K562 (cell line): ENCODE measurements at regions not wholly inside any gene's neighbourhood (a gene's known extent, or its start where the extent isn't known, plus 50 kb on each side); places are given as distances from the start of the nearest gene placed in this dataset.

Source experiments
- BACH1 ChIP-seq: fragments of 200-800 bp; sonication (Bioruptor generic); IDR thresholded peaks from 2 replicates; pipeline ENCODE4 v1.6.1; 2016; ENCODE audit warnings: missing genetic modification characterization, missing compliant biosample characterization
- CBFB ChIP-seq: sonication (generic); formaldehyde crosslinking; IDR thresholded peaks from 2 replicates; pipeline ENCODE4 v1.4.0; 2020; ENCODE audit warnings: mild to moderate bottlenecking, missing genetic modification reagents
- CBX3 ChIP-seq, 2 experiments: IDR thresholded peaks; 1 replicate in 1 of 2; 2 replicates in 1 of 2; pipeline ENCODE4 v1.6.1; 2012; ENCODE audit warnings: inconsistent platforms in 2 of 2, low read length in 2 of 2, borderline replicate concordance in 1 of 2, control low read depth in 1 of 2
- FOSL1 ChIP-seq: fragments of 200-800 bp; sonication (Bioruptor generic); conservative IDR thresholded peaks from 2 replicates; pipeline ENCODE4 v1.6.1; 2016; ENCODE audit warnings: missing genetic modification characterization, missing compliant biosample characterization
- KDM1A ChIP-seq, 2 experiments: fragments of 450-650 bp; IDR thresholded peaks; 2 replicates each; pipeline ENCODE4 v1.6.1; 2016; ENCODE audit warnings: mild to moderate bottlenecking in 2 of 2
- MAFK ChIP-seq: IDR thresholded peaks from 2 replicates; pipeline ENCODE4 v1.6.1; 2011; ENCODE audit warnings: low read length, improper control_type of control experiment
- NEUROD1 ChIP-seq: fragments of 150-350 bp; IDR thresholded peaks from 2 replicates; pipeline ENCODE4 v1.6.1; 2014; ENCODE audit warnings: borderline replicate concordance, low read length, low read depth; ENCODE audit not compliant: partially characterized antibody
- NFE2L1 ChIP-seq: fragments of 450-650 bp; IDR thresholded peaks from 2 replicates; pipeline ENCODE4 v1.6.1; 2016; ENCODE audit warnings: missing genetic modification characterization, low read depth, mild to moderate bottlenecking, missing compliant biosample characterization, moderate library complexity, borderline replicate concordance
- RCOR1 ChIP-seq, 2 experiments: IDR thresholded peaks; 2 replicates each; pipeline ENCODE4 v1.6.1; 2012; ENCODE audit warnings: low read depth in 2 of 2, low read length in 2 of 2, borderline replicate concordance in 1 of 2, improper control_type of control experiment in 1 of 2
- TAF9B ChIP-seq: fragments of 450-650 bp; IDR thresholded peaks from 2 replicates; pipeline ENCODE4 v1.6.1; 2018; ENCODE audit warnings: mild to moderate bottlenecking; ENCODE audit not compliant: partially characterized antibody
- TEAD4 ChIP-seq, 2 experiments: sonication (generic) in 1 of 2; formaldehyde crosslinking in 1 of 2; IDR thresholded peaks; 2 replicates each; pipeline versions ENCODE4 v1.6.1 to v1.8.0; 2012 to 2022; ENCODE audit warnings: borderline replicate concordance in 1 of 2, inconsistent platforms in 1 of 2, low read length in 1 of 2, mild to moderate bottlenecking in 1 of 2, missing genetic modification reagents in 1 of 2
- ZBTB1 ChIP-seq: sonication (generic); formaldehyde crosslinking; IDR thresholded peaks from 2 replicates; pipeline ENCODE4 v1.8.1; 2023; ENCODE audit warnings: missing genetic modification reagents, low read depth, mild to moderate bottlenecking, borderline replicate concordance
- TF ChIP-seq, protein P1 (sequence below): fragments of 450-650 bp; IDR thresholded peaks from 2 replicates; pipeline ENCODE4 v1.6.1; 2016
- TF ChIP-seq, protein P2 (sequence below), 2 experiments: IDR thresholded peaks in 1 of 2; conservative IDR thresholded peaks in 1 of 2; 2 replicates each; pipeline ENCODE4 v1.6.1; 2016; ENCODE audit warnings: low read depth in 2 of 2, mild to moderate bottlenecking in 1 of 2, missing compliant biosample characterization in 1 of 2, missing genetic modification characterization in 1 of 2, moderate library complexity in 1 of 2
- TF ChIP-seq, protein P3 (sequence below): fragments of 450-650 bp; IDR thresholded peaks from 2 replicates; pipeline ENCODE4 v1.6.1; 2017; ENCODE audit warnings: mild to moderate bottlenecking, moderate library complexity
- TF ChIP-seq, protein P4 (sequence below): fragments of 250-450 bp; sonication (Bioruptor Pico); IDR thresholded peaks from 2 replicates; pipeline ENCODE4 v1.8.0; 2021; ENCODE audit warnings: mild to moderate bottlenecking, moderate library complexity
- TF ChIP-seq, protein P5 (sequence below): fragments of 450-650 bp; IDR thresholded peaks from 2 replicates; pipeline ENCODE4 v1.6.1; 2018; ENCODE audit not compliant: partially characterized antibody

DNA sequence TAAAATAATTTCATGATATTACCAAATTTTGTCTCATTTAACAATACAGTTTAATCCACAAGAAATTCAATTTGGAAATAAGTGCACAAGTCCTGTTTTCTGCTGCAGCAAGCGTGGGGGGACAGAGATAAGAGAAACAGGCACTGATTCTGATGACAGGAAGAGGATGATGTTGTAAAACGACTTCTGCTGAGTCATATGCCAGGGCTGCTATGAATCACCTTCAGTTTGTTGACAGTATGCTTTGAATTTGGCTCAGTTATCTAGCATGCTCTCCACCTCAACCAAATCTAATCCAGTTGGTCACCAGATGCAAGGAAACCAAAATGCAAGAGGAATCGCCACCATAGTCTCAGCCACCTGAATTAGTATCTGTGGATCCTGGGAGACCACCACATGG, 244.1 kb upstream of the MON1B start (continued):
- peak; percentile 56 for TF ChIP-seq TEAD4 (IDR thresholded peaks at IDR 0.05; ENCODE audit: low read length)
- no peak for TF ChIP-seq TEAD4 (CRISPR knock-in tag; IDR thresholded peaks at IDR 0.05; ENCODE audit: borderline replicate concordance)
- peak; percentile 87 for TF ChIP-seq MAFK
- TF ChIP-seq RCOR1 (IDR thresholded peaks at IDR 0.05; ENCODE audit: borderline replicate concordance in 1 of 2, low read depth in 2 of 2, low read length in 2 of 2), result peak; percentile 59 to 98; a peak in 3 of 4 replicates
- peak; percentile 94 for TF ChIP-seq BACH1
- TF ChIP-seq TAF9B, result peak; percentile 26
- TF ChIP-seq, protein P1, sequence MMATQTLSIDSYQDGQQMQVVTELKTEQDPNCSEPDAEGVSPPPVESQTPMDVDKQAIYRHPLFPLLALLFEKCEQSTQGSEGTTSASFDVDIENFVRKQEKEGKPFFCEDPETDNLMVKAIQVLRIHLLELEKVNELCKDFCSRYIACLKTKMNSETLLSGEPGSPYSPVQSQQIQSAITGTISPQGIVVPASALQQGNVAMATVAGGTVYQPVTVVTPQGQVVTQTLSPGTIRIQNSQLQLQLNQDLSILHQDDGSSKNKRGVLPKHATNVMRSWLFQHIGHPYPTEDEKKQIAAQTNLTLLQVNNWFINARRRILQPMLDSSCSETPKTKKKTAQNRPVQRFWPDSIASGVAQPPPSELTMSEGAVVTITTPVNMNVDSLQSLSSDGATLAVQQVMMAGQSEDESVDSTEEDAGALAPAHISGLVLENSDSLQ, result peak; percentile 78
- no peak for TF ChIP-seq ZBTB1
- TF ChIP-seq, protein P2, sequence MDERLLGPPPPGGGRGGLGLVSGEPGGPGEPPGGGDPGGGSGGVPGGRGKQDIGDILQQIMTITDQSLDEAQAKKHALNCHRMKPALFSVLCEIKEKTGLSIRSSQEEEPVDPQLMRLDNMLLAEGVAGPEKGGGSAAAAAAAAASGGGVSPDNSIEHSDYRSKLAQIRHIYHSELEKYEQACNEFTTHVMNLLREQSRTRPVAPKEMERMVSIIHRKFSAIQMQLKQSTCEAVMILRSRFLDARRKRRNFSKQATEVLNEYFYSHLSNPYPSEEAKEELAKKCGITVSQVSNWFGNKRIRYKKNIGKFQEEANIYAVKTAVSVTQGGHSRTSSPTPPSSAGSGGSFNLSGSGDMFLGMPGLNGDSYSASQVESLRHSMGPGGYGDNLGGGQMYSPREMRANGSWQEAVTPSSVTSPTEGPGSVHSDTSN (CRISPR knock-in tag; IDR thresholded peaks at IDR 0.05; ENCODE audit: low read depth), result no peak
- TF ChIP-seq, protein P2 (tag; conservative IDR thresholded peaks at IDR 0.05; ENCODE audit: low read depth), result peak; percentile 90
- TF ChIP-seq KDM1A (IDR thresholded peaks at IDR 0.05), result peak; percentile 95 to 97
- no peak for TF ChIP-seq CBFB
- no peak for TF ChIP-seq NEUROD1
- TF ChIP-seq, protein P3, sequence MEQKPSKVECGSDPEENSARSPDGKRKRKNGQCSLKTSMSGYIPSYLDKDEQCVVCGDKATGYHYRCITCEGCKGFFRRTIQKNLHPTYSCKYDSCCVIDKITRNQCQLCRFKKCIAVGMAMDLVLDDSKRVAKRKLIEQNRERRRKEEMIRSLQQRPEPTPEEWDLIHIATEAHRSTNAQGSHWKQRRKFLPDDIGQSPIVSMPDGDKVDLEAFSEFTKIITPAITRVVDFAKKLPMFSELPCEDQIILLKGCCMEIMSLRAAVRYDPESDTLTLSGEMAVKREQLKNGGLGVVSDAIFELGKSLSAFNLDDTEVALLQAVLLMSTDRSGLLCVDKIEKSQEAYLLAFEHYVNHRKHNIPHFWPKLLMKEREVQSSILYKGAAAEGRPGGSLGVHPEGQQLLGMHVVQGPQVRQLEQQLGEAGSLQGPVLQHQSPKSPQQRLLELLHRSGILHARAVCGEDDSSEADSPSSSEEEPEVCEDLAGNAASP, result no peak
- TF ChIP-seq, protein P4, sequence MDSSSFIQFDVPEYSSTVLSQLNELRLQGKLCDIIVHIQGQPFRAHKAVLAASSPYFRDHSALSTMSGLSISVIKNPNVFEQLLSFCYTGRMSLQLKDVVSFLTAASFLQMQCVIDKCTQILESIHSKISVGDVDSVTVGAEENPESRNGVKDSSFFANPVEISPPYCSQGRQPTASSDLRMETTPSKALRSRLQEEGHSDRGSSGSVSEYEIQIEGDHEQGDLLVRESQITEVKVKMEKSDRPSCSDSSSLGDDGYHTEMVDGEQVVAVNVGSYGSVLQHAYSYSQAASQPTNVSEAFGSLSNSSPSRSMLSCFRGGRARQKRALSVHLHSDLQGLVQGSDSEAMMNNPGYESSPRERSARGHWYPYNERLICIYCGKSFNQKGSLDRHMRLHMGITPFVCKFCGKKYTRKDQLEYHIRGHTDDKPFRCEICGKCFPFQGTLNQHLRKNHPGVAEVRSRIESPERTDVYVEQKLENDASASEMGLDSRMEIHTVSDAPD, result 0 out of 2 replicates have a peak, but pooled peaks have one; percentile 29
- peak in 1 of 2 experiments; percentile 39; a peak in 1 of 3 replicates for TF ChIP-seq CBX3 (IDR thresholded peaks at IDR 0.05; ENCODE audit: borderline replicate concordance in 1 of 2, low read length in 2 of 2)
- TF ChIP-seq FOSL1 (tag), result peak; percentile 44; the same call in 1 of the 2 replicates
- TF ChIP-seq NFE2L1, result peak; percentile 51; the same call in 1 of the 2 replicates
- TF ChIP-seq, protein P5, sequence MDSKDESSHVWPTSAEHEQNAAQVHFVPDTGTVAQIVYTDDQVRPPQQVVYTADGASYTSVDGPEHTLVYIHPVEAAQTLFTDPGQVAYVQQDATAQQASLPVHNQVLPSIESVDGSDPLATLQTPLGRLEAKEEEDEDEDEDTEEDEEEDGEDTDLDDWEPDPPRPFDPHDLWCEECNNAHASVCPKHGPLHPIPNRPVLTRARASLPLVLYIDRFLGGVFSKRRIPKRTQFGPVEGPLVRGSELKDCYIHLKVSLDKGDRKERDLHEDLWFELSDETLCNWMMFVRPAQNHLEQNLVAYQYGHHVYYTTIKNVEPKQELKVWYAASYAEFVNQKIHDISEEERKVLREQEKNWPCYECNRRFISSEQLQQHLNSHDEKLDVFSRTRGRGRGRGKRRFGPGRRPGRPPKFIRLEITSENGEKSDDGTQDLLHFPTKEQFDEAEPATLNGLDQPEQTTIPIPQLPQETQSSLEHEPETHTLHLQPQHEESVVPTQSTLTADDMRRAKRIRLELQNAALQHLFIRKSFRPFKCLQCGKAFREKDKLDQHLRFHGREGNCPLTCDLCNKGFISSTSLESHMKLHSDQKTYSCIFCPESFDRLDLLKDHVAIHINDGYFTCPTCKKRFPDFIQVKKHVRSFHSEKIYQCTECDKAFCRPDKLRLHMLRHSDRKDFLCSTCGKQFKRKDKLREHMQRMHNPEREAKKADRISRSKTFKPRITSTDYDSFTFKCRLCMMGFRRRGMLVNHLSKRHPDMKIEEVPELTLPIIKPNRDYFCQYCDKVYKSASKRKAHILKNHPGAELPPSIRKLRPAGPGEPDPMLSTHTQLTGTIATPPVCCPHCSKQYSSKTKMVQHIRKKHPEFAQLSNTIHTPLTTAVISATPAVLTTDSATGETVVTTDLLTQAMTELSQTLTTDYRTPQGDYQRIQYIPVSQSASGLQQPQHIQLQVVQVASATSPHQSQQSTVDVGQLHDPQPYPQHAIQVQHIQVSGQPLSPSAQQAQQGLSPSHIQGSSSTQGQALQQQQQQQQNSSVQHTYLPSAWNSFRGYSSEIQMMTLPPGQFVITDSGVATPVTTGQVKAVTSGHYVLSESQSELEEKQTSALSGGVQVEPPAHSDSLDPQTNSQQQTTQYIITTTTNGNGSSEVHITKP, result no peak
